ENCODE measurements at regions not wholly inside any gene's neighbourhood (a gene's known extent, or its start where the extent isn't known, plus 50 kb on each side); places are given as distances from the start of the nearest gene placed in this dataset.
A peak's percentile ranks its signal among the peaks of the same experiment; 100 is the strongest.

- DNase-seq: peak; percentile 59
Observed at GRCh38 chr9:26296910-26297572, 595.6 kb downstream of the CAAP1 start.

- peak; percentile 79 for DNase-seq
Observed at GRCh38 chr9:26292943-26293342, 599.7 kb downstream of the CAAP1 start.

- DNase-seq: no peak
Observed at GRCh38 chr9:26271495-26272122, 593.4 kb upstream of the TUSC1 start.

GRCh38 chr9:26266146-26266793 is 588.0 kb upstream of the TUSC1 start:
- peak; percentile 35 for DNase-seq

- DNase-seq: peak; percentile 99
Observed at GRCh38 chr9:26264709-26265601, 586.7 kb upstream of the TUSC1 start.

- peak; percentile 23 for DNase-seq
Observed at GRCh38 chr9:26263478-26263877, 585.2 kb upstream of the TUSC1 start.

- DNase-seq: peak; percentile 65
Observed at GRCh38 chr9:26262421-26263107, 584.3 kb upstream of the TUSC1 start.

GRCh38 chr9:26261503-26262330 is 583.5 kb upstream of the TUSC1 start:
- peak; percentile 92 for DNase-seq

GRCh38 chr9:26260238-26260637 is 582.0 kb upstream of the TUSC1 start:
- peak; percentile 73 for DNase-seq

- peak; percentile 42 for DNase-seq
Observed at GRCh38 chr9:26247861-26248260, 569.6 kb upstream of the TUSC1 start.

- peak; percentile 79 for DNase-seq
Observed at GRCh38 chr9:26244661-26245451, 566.6 kb upstream of the TUSC1 start.

GRCh38 chr9:26243726-26244125 is 565.5 kb upstream of the TUSC1 start:
- peak; percentile 84 for DNase-seq

GRCh38 chr9:26243029-26243697 is 564.9 kb upstream of the TUSC1 start:
- no peak for DNase-seq

GRCh38 chr9:26240020-26240419 is 561.8 kb upstream of the TUSC1 start:
- DNase-seq: no peak

- no peak for DNase-seq
Observed at GRCh38 chr9:26237256-26237655, 559.0 kb upstream of the TUSC1 start.

GRCh38 chr9:26234865-26235264 is 556.6 kb upstream of the TUSC1 start:
- DNase-seq: no peak

- no peak for DNase-seq
Observed at GRCh38 chr9:26231391-26231790, 553.1 kb upstream of the TUSC1 start.

- no peak for DNase-seq
Observed at GRCh38 chr9:26229324-26230054, 551.2 kb upstream of the TUSC1 start.

- no peak for DNase-seq
Observed at GRCh38 chr9:26228273-26228672, 550.0 kb upstream of the TUSC1 start.

Data from fibroblast of skin of right quadriceps (primary cell).